OCI-LY1 (cell line): ENCODE measurements at regions not wholly inside any gene's neighbourhood (a gene's known extent, or its start where the extent isn't known, plus 50 kb on each side); places are given as distances from the start of the nearest gene placed in this dataset.

Experiments used
- H2AFZ ChIP-seq: fragments of 200-600 bp; sonication (generic), shearing (Covaris generic); 2 replicates; pipeline ENCODE4 v1.6.0; 2014; ENCODE audit warnings: antibody characterized with exemption, mild to moderate bottlenecking, low read length
- H3F3A ChIP-seq: fragments of 200-600 bp; sonication (generic), shearing (Covaris generic); 2 replicates; pipeline ENCODE4 v1.6.0; 2014; ENCODE audit warnings: mild to moderate bottlenecking, antibody characterized with exemption, low read length, moderate library complexity; ENCODE audit not compliant: insufficient read depth
- H3K27ac ChIP-seq: fragments of 200-600 bp; sonication (generic); 2 replicates; pipeline ENCODE4 v1.5.1; 2014; ENCODE audit warnings: low read length, mixed run types, mild to moderate bottlenecking, low read depth; ENCODE audit not compliant: poor library complexity, severe bottlenecking
- H3K27me3 ChIP-seq: fragments of 200-600 bp; sonication (generic); 2 replicates; pipeline ENCODE4 v1.6.0; 2014; ENCODE audit warnings: antibody characterized with exemption, mild to moderate bottlenecking, low read length, moderate library complexity; ENCODE audit not compliant: insufficient read depth
- H3K36me3 ChIP-seq: fragments of 200-600 bp; sonication (generic); 2 replicates; pipeline ENCODE4 v1.6.1; 2014; ENCODE audit warnings: mild to moderate bottlenecking, antibody characterized with exemption, low read length, moderate library complexity, mixed read lengths; ENCODE audit not compliant: insufficient read depth
- H3K4me1 ChIP-seq: fragments of 200-600 bp; sonication (generic); 2 replicates; pipeline ENCODE4 v1.5.1; 2014; ENCODE audit warnings: mild to moderate bottlenecking, low read length, moderate library complexity; ENCODE audit not compliant: insufficient read depth, severe bottlenecking
- H3K4me2 ChIP-seq: fragments of 200-600 bp; sonication (generic), shearing (Covaris generic); 2 replicates; pipeline ENCODE4 v1.6.1; 2014; ENCODE audit warnings: low read length
- H3K4me3 ChIP-seq: fragments of 200-600 bp; sonication (generic); 2 replicates; pipeline ENCODE4 v1.5.1; 2014; ENCODE audit warnings: low read length, low read depth, mild to moderate bottlenecking, mixed read lengths; ENCODE audit not compliant: poor library complexity, severe bottlenecking
- H3K79me2 ChIP-seq: fragments of 200-600 bp; shearing (Covaris generic); 2 replicates; pipeline ENCODE4 v1.6.1; 2016; ENCODE audit warnings: mixed run types, low read length, mixed read lengths; ENCODE audit not compliant: insufficient read depth
- H3K9ac ChIP-seq: fragments of 200-600 bp; sonication (generic), shearing (Covaris generic); 2 replicates; pipeline ENCODE4 v1.6.1; 2014; ENCODE audit warnings: mild to moderate bottlenecking, low read length, mixed read lengths
- H3K9me2 ChIP-seq: fragments of 200-600 bp; sonication (generic), shearing (Covaris generic); 2 replicates; pipeline ENCODE4 v1.6.1; 2014; ENCODE audit warnings: low read depth, mild to moderate bottlenecking, low read length, mixed read lengths
- H3K9me3 ChIP-seq: fragments of 200-600 bp; shearing (Covaris generic); 2 replicates; pipeline ENCODE4 v1.6.1; 2014; ENCODE audit warnings: low read length, mixed read lengths
- H4K20me1 ChIP-seq: fragments of 200-600 bp; sonication (generic), shearing (Covaris generic); 2 replicates; pipeline ENCODE4 v1.6.0; 2016; ENCODE audit warnings: mild to moderate bottlenecking, low read length; ENCODE audit not compliant: insufficient read depth
- CTCF ChIP-seq: fragments of 200-600 bp; sonication (generic), shearing (Covaris generic); IDR thresholded peaks from 2 replicates; pipeline ENCODE4 v1.5.1; 2017; ENCODE audit warnings: mild to moderate bottlenecking, antibody characterized with exemption, low read length, moderate library complexity, mixed read lengths
- EZH2 ChIP-seq: fragments of 200-600 bp; sonication (generic), shearing (Covaris generic); IDR thresholded peaks from 2 replicates; pipeline ENCODE4 v1.8.0; 2017; ENCODE audit warnings: borderline replicate concordance, mixed run types, mild to moderate bottlenecking, antibody characterized with exemption, low read length, moderate library complexity, mixed read lengths

GRCh38 chr6:77073410-77073760 is 389.9 kb downstream of the HTR1B start:
- TF ChIP-seq CTCF = no peak
- no peak for TF ChIP-seq EZH2
- H2AFZ ChIP-seq = no peak overlapping the region

GRCh38 chr6:77072694-77073409 is 390.4 kb downstream of the HTR1B start:
- Histone ChIP-seq H3K4me1 (no peaks in the 10 kb centered on the region), H4K20me1 (no peaks in the 10 kb centered on the region), H3K9ac (no peak overlapping the region), H3K9me3 (no peaks in the 10 kb centered on the region), H3K27me3 (no peaks in the 10 kb centered on the region), H3K9me2 (no peaks in the 10 kb centered on the region), H2AFZ (no peak overlapping the region), H3K4me2 (no peak overlapping the region), H3K79me2 (no peaks in the 10 kb centered on the region), H3K27ac (no peak overlapping the region), H3K4me3 (no peak overlapping the region), H3K36me3 (no peaks in the 10 kb centered on the region), H3F3A (no peaks in the 10 kb centered on the region)
- TF ChIP-seq EZH2 (no peak), CTCF (no peak)

More at GRCh38 chr6:77073410-77073760, 389.9 kb downstream of the HTR1B start:
- H3K4me1 ChIP-seq = no peaks in the 10 kb centered on the region
- H3K27me3 ChIP-seq = no peaks in the 10 kb centered on the region
- H3F3A ChIP-seq = no peaks in the 10 kb centered on the region
- H3K36me3 ChIP-seq = no peaks in the 10 kb centered on the region
- H3K9ac ChIP-seq = no peak overlapping the region
- H3K4me2 ChIP-seq = no peak overlapping the region
- H3K79me2 ChIP-seq = no peaks in the 10 kb centered on the region
- H3K4me3 ChIP-seq = no peak overlapping the region
- H4K20me1 ChIP-seq = no peaks in the 10 kb centered on the region
- H3K9me3 ChIP-seq = no peaks in the 10 kb centered on the region
- H3K9me2 ChIP-seq = no peaks in the 10 kb centered on the region
- H3K27ac ChIP-seq = no peak overlapping the region

- no peaks in the 10 kb centered on the region for H3K9me2 ChIP-seq
Observed at GRCh38 chr6:77063494-77063893, 399.8 kb downstream of the HTR1B start.

More at GRCh38 chr6:77063494-77063893, 399.8 kb downstream of the HTR1B start:
- no peak overlapping the region for H2AFZ ChIP-seq
- no peaks in the 10 kb centered on the region for H3F3A ChIP-seq
- H3K9ac ChIP-seq = no peak overlapping the region
- H3K27ac ChIP-seq = no peak overlapping the region
- H3K9me3 ChIP-seq = no peaks in the 10 kb centered on the region
- H3K36me3 ChIP-seq = no peaks in the 10 kb centered on the region
- no peaks in the 10 kb centered on the region for H4K20me1 ChIP-seq
- no peak overlapping the region for H3K4me3 ChIP-seq
- H3K4me1 ChIP-seq = no peaks in the 10 kb centered on the region
- no peaks in the 10 kb centered on the region for H3K27me3 ChIP-seq
- TF ChIP-seq EZH2 (no peak), CTCF (no peak)
- no peak overlapping the region for H3K4me2 ChIP-seq
- H3K79me2 ChIP-seq = no peaks in the 10 kb centered on the region
